ENCODE measurements at regions not wholly inside any gene's neighbourhood (a gene's known extent, or its start where the extent isn't known, plus 50 kb on each side); places are given as distances from the start of the nearest gene placed in this dataset.

- TF ChIP-seq CTCF (IDR thresholded peaks at IDR 0.05) (no peak), ZNF317 (CRISPR knock-in tag; IDR thresholded peaks at IDR 0.05; ENCODE audit: borderline replicate concordance, low read depth) (no peak)
These were observed 260.6 kb downstream of the GOLGA6L6 start for GRCh38 chr15:20280933-20281463.
